ENCODE measurements at regions not wholly inside any gene's neighbourhood (a gene's known extent, or its start where the extent isn't known, plus 50 kb on each side); places are given as distances from the start of the nearest gene placed in this dataset.

DNA sequence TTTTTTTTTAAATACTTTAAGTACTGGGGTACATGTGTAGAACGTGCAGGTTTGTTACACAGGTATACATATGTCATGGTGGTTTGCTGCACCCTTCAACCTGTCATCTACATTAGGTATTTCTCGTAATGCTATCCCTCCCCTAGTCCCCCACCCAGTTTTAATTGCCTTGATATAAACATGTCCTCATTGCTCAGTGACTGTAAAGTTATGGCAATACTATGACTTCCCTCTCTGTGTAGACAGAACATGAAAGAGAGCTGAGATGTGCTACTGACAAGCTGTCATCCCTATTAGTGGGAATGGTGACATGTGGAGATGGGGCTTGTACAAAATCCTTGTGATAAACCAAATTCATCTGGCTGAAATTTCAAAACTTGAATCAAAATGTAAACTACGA, 449.7 kb upstream of the TRIB2 start:
- TF ChIP-seq POLR2A (IDR thresholded peaks at IDR 0.05; ENCODE audit: low read depth, low read length) (no peak), TAF1 (IDR thresholded peaks at IDR 0.05; ENCODE audit: borderline replicate concordance, low read depth, low read length) (no peak), POLR2AphosphoS5 (IDR thresholded peaks at IDR 0.05; ENCODE audit: low read depth, low read length) (no peak)
